A673 (cell line): ENCODE measurements at regions not wholly inside any gene's neighbourhood (a gene's known extent, or its start where the extent isn't known, plus 50 kb on each side); places are given as distances from the start of the nearest gene placed in this dataset.
"Not testable (repeated sequence)": the region's sequence is repeated elsewhere in the genome, so short reads cannot be mapped to it uniquely, and the experiment has no call there.

Experiments used
- CTCF ChIP-seq: fragments of 300-800, 200-600 bp; sonication (generic); conservative IDR thresholded peaks from 2 replicates; pipeline ENCODE4 v1.5.1; 2017; ENCODE audit warnings: low read depth, mild to moderate bottlenecking, antibody characterized with exemption, low read length, moderate library complexity, mixed read lengths
- EZH2 ChIP-seq: fragments of 200-600 bp; sonication (generic); IDR thresholded peaks from 2 replicates; pipeline ENCODE4 v1.6.1; 2017; ENCODE audit warnings: borderline replicate concordance, low read depth, mild to moderate bottlenecking, mixed read lengths, antibody characterized with exemption, low read length; ENCODE audit not compliant: poor library complexity, severe bottlenecking

GRCh38 chr7:35921338-35921737, 120.5 kb downstream of the SEPTIN7 start:
- not testable (repeated sequence) for TF ChIP-seq CTCF, EZH2
